ENCODE measurements at regions not wholly inside any gene's neighbourhood (a gene's known extent, or its start where the extent isn't known, plus 50 kb on each side); places are given as distances from the start of the nearest gene placed in this dataset.

- TF ChIP-seq CTCF (IDR thresholded peaks at IDR 0.05; ENCODE audit: unreplicated experiment in 3 of 3), result no peak
- Mint-ChIP-seq H3K27ac (no peak overlapping the region), H3K27me3 (ENCODE audit: low read depth) (no peaks in the 10 kb centered on the region), H3K9me3 (peaks cover 12% of the 10 kb centered on the region), H3K36me3 (ENCODE audit: low read depth) (no peaks in the 10 kb centered on the region), H3K4me1 (no peaks in the 10 kb centered on the region), H3K4me3 (no peak overlapping the region)
Observed at GRCh38 chr15:38781196-38781595, 216.6 kb upstream of the RASGRP1 start.

- peaks cover 6% of the 10 kb centered on the region for H3K9me3 Mint-ChIP-seq
- H3K27me3 Mint-ChIP-seq (ENCODE audit: low read depth), result no peaks in the 10 kb centered on the region
- no peaks in the 10 kb centered on the region for H3K36me3 Mint-ChIP-seq (ENCODE audit: low read depth)
- no peak for TF ChIP-seq CTCF (IDR thresholded peaks at IDR 0.05; ENCODE audit: unreplicated experiment in 3 of 3)
- H3K27ac Mint-ChIP-seq, result no peak overlapping the region
- H3K4me1 Mint-ChIP-seq, result no peaks in the 10 kb centered on the region
- H3K4me3 Mint-ChIP-seq, result no peak overlapping the region
Observed at GRCh38 chr15:38782156-38782555, 217.5 kb upstream of the RASGRP1 start.

GRCh38 chr15:38788918-38789317, 224.3 kb upstream of the RASGRP1 start:
- Mint-ChIP-seq H3K4me1 (peaks cover 15% of the 10 kb centered on the region), H3K27ac (no peak overlapping the region), H3K36me3 (ENCODE audit: low read depth) (no peaks in the 10 kb centered on the region), H3K4me3 (no peak overlapping the region), H3K9me3 (peaks cover 7% of the 10 kb centered on the region), H3K27me3 (ENCODE audit: low read depth) (no peaks in the 10 kb centered on the region)
- no peak for TF ChIP-seq CTCF (IDR thresholded peaks at IDR 0.05; ENCODE audit: unreplicated experiment in 3 of 3)

- TF ChIP-seq CTCF (IDR thresholded peaks at IDR 0.05; ENCODE audit: unreplicated experiment in 3 of 3), result no peak
- no peaks in the 10 kb centered on the region for H3K27me3 Mint-ChIP-seq (ENCODE audit: low read depth)
- H3K4me1 Mint-ChIP-seq, result peaks cover 20% of the 10 kb centered on the region
- no peak overlapping the region for H3K4me3 Mint-ChIP-seq
- peaks cover 7% of the 10 kb centered on the region for H3K9me3 Mint-ChIP-seq
- H3K27ac Mint-ChIP-seq, result no peak overlapping the region
- H3K36me3 Mint-ChIP-seq (ENCODE audit: low read depth), result no peaks in the 10 kb centered on the region
Observed at GRCh38 chr15:38789566-38789965, 225.0 kb upstream of the RASGRP1 start.

GRCh38 chr15:38793206-38793810, 228.7 kb upstream of the RASGRP1 start:
- H3K36me3 Mint-ChIP-seq (ENCODE audit: low read depth), result no peaks in the 10 kb centered on the region
- peaks cover 22% of the 10 kb centered on the region for H3K4me1 Mint-ChIP-seq
- peak overlapping the region in 1 of 3 experiments; percentile 2 for H3K4me3 Mint-ChIP-seq
- H3K27ac Mint-ChIP-seq, result peak overlapping the region; percentile 86 to 95 (median 92)
- H3K27me3 Mint-ChIP-seq (ENCODE audit: low read depth), result no peaks in the 10 kb centered on the region
- TF ChIP-seq CTCF (IDR thresholded peaks at IDR 0.05; ENCODE audit: unreplicated experiment in 3 of 3), result no peak
- H3K9me3 Mint-ChIP-seq, result peaks cover 6% of the 10 kb centered on the region
